H7 (cell line): ENCODE measurements at regions not wholly inside any gene's neighbourhood (a gene's known extent, or its start where the extent isn't known, plus 50 kb on each side); places are given as distances from the start of the nearest gene placed in this dataset.

ENCODE experiments used
- DNase-seq: peaks from one replicate; pipeline ENCODE4 v3.0.0; 2012
- H3K27me3 ChIP-seq: 2 replicates; pipeline ENCODE4 v1.6.0; 2011; ENCODE audit warnings: mild to moderate bottlenecking, low read length; ENCODE audit not compliant: control insufficient read depth, insufficient read depth
- H3K36me3 ChIP-seq: replicated peaks from 2 replicates; pipeline ENCODE4 v1.5.1; 2011; ENCODE audit warnings: low read length; ENCODE audit not compliant: control insufficient read depth, insufficient read depth
- H3K4me3 ChIP-seq: 2 replicates; pipeline ENCODE4 v1.5.1; 2011; ENCODE audit warnings: low read depth, mild to moderate bottlenecking, control low read depth, low read length, moderate library complexity; ENCODE audit not compliant: insufficient read depth

DNA sequence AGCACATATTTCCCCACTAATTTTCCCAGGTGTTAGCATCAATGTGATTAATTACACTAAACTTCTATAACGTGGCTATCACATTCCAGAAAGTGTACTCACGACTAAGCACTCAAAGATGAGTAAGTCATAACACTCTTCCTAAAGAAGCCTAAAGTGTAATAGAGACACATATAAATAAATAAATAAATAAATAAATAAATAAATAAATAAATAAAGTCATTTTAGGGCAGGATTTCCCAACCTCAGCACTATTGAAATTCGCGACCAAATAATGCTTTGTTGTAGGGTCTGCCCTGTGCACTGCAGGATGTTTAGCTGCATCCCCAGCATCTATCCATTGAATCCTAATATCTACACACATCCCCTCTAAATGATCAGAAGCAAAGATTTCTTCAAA lies 390.9 kb downstream of the CDH7 start:
- H3K27me3 ChIP-seq: no peaks in the 10 kb centered on the region
- no peak overlapping the region for H3K4me3 ChIP-seq
- no peaks in the 10 kb centered on the region for H3K36me3 ChIP-seq
- no peak for DNase-seq

DNA sequence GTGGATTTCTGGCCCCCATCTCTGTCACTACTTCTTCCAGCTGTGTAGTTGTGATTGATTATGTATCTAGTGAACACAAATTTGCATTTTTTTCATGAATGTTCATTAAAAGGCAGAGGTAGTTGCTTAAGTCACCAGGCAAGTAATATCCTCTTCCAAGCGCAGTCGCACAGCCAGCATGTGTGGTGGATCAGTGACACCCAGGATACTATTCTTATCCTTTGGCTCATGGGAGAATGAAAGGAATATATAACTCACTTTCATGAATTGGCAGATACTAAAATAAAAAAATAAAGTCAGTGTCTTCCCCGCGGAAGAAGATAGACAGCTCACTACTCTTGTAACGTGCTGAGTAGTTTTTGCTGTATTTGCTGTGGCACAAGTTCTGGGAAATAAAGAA lies 387.8 kb downstream of the CDH7 start:
- no peak for DNase-seq
- no peaks in the 10 kb centered on the region for H3K36me3 ChIP-seq
- no peak overlapping the region for H3K4me3 ChIP-seq
- H3K27me3 ChIP-seq: no peaks in the 10 kb centered on the region

DNA sequence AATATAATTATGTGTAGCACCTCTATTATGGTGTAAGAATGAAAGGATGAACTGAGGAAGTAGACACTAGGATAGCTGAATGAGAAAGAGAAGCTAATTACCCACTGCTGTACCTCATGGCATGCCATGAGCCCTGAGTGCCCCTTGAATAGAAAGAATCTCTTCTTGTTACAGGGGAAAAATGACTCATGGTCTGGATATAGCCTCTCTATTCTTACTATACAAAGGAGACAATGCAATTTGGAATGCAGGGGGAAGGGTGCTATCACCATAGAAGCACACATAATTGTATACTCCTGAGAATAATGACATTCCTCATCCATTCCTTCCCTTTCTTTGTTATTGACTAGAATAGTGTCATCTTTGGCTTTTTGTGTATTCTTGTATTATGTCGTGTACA lies 385.2 kb downstream of the CDH7 start:
- Histone ChIP-seq H3K4me3 (no peak overlapping the region), H3K27me3 (no peaks in the 10 kb centered on the region), H3K36me3 (no peaks in the 10 kb centered on the region)
- peak; percentile 0 for DNase-seq

- no peak for DNase-seq
- H3K27me3 ChIP-seq: no peaks in the 10 kb centered on the region
- H3K4me3 ChIP-seq: no peak overlapping the region
- H3K36me3 ChIP-seq: no peaks in the 10 kb centered on the region
Observed at GRCh38 chr18:66129248-66129647, 378.4 kb downstream of the CDH7 start.

- Histone ChIP-seq H3K4me3 (no peak overlapping the region), H3K27me3 (no peaks in the 10 kb centered on the region)
Observed at GRCh38 chr18:66126266-66126665, 375.5 kb downstream of the CDH7 start.

GRCh38 chr18:66124394-66124793 lies 373.6 kb downstream of the CDH7 start:
- H3K36me3 ChIP-seq: no peaks in the 10 kb centered on the region
- H3K27me3 ChIP-seq: no peaks in the 10 kb centered on the region
- no peak overlapping the region for H3K4me3 ChIP-seq
- no peak for DNase-seq

More at GRCh38 chr18:66126266-66126665, 375.5 kb downstream of the CDH7 start:
- DNase-seq: no peak
- H3K36me3 ChIP-seq: no peaks in the 10 kb centered on the region

GRCh38 chr18:66119347-66119746 lies 368.5 kb downstream of the CDH7 start:
- no peak for DNase-seq
- H3K4me3 ChIP-seq: no peak overlapping the region
- no peaks in the 10 kb centered on the region for H3K27me3 ChIP-seq
- H3K36me3 ChIP-seq: no peaks in the 10 kb centered on the region

DNA sequence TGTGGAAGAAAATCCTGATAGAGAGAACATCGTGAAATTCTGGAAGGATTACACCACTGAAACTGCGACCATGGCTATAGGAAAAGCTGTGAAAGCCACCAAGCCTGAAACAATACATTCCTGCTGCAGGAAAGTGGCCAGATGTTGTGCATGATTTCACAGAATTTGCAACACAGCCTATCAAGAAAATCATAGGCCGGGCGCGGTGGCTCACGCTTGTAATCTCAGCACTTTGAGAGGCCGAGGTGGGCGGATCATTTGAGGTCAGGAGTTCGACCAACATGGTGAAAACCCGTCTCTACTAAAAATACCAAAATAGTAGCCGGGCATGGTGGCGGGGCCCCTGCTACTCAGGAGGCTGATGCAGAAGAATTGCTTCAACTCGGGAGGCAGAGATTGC lies 360.2 kb downstream of the CDH7 start:
- Histone ChIP-seq H3K4me3 (no peak overlapping the region), H3K36me3 (no peaks in the 10 kb centered on the region), H3K27me3 (no peaks in the 10 kb centered on the region)
- no peak for DNase-seq

- Histone ChIP-seq H3K36me3 (no peaks in the 10 kb centered on the region), H3K27me3 (no peaks in the 10 kb centered on the region), H3K4me3 (no peak overlapping the region)
- DNase-seq: no peak
Observed at GRCh38 chr18:66110607-66111006, 359.8 kb downstream of the CDH7 start.

DNA sequence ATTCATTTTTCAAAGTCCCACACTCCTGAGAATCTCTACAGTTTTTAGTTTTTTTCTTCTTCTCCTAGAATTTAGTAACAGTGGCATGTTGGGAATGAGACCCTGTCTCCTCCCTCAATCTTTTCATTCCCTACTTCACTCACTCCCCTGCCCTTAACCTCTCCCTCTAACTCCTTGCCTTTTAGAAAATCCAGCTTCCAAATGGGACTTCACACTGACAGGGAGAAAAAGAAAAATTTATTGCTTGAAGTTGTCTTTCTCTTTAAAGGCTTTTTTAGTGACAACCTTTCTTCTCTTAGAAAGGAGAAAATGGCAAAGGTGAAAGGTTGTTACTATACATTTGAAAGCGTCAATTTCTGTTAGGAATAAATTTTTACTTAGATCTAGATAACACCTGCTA lies 359.2 kb downstream of the CDH7 start:
- no peaks in the 10 kb centered on the region for H3K36me3 ChIP-seq
- H3K4me3 ChIP-seq: no peak overlapping the region
- H3K27me3 ChIP-seq: no peaks in the 10 kb centered on the region
- no peak for DNase-seq

DNA sequence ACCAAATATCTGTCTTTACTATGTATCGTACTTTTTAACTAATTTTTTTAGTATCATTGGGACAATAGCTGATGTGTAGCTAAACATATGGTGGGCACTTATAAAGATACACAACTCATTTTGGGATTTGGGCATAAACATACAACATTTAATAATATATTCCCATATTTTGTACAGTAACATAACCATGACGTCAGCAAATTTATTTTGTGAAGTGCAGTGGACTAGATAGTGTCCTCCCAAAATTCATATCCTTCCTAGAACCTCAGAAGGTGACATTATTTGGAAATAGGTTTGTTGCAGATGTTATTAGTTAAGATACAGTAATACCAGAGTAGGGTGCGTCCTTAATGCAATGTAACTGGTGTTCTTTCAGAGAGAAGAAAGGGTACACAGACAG lies 356.7 kb downstream of the CDH7 start:
- Histone ChIP-seq H3K27me3 (no peaks in the 10 kb centered on the region), H3K36me3 (no peaks in the 10 kb centered on the region), H3K4me3 (no peak overlapping the region)
- DNase-seq: no peak

DNA sequence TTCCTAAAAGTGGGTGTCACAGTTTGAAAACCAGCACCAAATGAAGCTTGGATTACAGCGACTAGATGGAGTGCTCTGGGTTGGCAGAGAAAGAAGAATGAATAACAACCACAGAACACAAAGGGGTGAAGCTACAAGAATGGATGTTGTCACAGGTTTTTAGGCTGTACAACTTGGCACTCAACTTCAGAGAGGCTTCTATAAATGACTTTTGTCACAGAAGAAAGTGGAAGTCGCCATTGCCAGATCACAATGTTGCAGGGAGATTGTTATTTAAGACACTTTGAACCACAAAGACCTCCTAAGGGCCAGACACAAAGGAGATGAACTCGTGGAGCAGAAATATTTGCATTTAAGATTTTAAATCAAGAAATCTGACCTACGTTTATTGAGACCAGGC lies 354.2 kb downstream of the CDH7 start:
- Histone ChIP-seq H3K36me3 (no peaks in the 10 kb centered on the region), H3K4me3 (no peak overlapping the region)

DNA sequence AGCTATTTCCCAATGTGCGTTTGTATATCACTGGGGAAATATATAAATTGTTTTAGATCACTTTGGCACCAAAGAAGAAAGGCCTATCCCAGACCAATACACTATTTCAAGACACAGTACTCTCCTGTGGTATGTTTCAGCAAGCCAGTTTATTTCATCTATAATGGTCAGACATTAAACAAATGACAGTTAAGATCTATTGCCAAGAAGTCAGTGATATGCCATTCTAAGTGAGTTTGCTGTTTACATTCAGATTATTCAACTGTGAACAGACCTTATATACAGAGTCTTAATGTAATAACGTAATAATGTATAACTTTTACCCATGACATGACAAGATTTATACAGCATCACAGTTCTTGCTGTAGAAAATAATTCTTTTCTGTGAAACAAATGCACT lies 352.7 kb downstream of the CDH7 start:
- no peaks in the 10 kb centered on the region for H3K36me3 ChIP-seq

More for the DNA sequence above, 354.2 kb downstream of the CDH7 start:
- H3K27me3 ChIP-seq: no peaks in the 10 kb centered on the region
- no peak for DNase-seq

GRCh38 chr18:66083078-66083477 lies 332.3 kb downstream of the CDH7 start:
- no peaks in the 10 kb centered on the region for H3K27me3 ChIP-seq
- no peaks in the 10 kb centered on the region for H3K36me3 ChIP-seq
- no peak overlapping the region for H3K4me3 ChIP-seq
- DNase-seq: no peak

More for the DNA sequence above, 352.7 kb downstream of the CDH7 start:
- H3K27me3 ChIP-seq: no peaks in the 10 kb centered on the region
- DNase-seq: no peak
- H3K4me3 ChIP-seq: no peak overlapping the region

DNA sequence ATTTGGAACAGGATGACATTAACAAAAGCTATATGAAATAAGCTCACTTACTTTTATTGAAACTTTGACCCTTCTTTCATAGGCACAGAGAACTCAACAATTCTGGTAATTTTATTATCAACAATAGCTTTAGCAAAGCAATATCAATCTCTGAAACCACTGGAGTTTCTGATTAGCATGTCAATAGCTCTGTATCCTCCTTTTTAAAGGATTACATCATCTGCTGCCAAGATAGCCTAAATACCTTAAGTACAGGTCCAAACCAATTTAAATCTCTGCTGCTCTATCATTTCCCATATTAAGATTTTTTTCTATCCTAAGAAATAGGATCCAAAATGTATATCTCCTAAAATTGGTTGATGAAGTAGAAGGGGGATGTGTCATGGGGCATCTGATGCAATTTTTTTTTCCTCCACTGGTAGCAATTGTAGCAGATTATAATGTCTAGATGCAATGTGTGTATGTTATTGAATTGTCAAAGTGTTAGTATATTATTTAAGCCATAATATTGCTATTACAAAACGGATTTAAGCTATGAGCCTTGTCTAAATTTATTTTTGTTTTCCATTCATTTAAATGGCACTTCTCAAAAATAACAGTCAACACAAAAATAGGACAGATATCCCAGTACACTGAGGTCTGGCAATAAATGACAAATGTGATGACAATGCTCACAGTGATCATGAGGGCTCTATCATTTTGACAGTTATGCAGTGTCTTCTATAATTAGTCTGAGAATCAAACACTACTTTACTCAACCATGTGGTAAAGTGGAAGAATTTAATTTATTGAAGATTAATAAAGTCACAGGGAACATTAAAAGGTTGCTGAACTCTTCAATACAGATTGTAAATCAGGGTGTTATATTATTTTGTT lies 328.4 kb downstream of the CDH7 start:
- Histone ChIP-seq H3K4me3 (no peak overlapping the region), H3K36me3 (no peaks in the 10 kb centered on the region), H3K27me3 (no peaks in the 10 kb centered on the region)
- peak; percentile 2 for DNase-seq
